ENCODE measurements at regions not wholly inside any gene's neighbourhood (a gene's known extent, or its start where the extent isn't known, plus 50 kb on each side); places are given as distances from the start of the nearest gene placed in this dataset.

DNA sequence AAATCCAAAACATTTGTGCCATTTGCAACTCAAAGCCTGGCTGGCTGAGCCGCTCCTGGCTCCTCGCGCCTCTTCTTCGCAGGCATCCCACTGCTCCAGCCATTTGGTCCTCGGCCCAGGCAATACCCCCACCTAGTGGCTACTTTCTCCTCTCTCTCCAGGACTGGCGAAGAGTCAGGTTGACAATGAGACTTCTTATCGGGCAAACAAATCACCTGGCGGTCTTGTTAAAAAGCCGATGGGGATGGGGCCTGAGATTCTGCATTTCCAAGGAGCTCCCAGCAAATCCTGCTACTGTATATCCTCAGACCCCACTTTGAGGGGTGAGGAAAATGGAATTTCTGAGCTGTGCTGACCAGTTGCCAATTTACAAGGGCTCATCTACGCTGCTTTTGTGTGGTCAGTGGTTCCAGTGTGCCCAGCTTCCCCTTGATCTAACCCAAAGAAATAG is 89.0 kb downstream of the ISX start:
- TF ChIP-seq ZNF384 (IDR thresholded peaks at IDR 0.05; ENCODE audit: borderline replicate concordance, low read depth, low read length) (no peak), POLR2A (IDR thresholded peaks at IDR 0.05; ENCODE audit: low read depth, low read length) (no peak), ZZZ3 (IDR thresholded peaks at IDR 0.05; ENCODE audit: control insufficient read depth, insufficient read length, low read depth) (no peak), CTCF (IDR thresholded peaks at IDR 0.05 in 2 of 3, conservative IDR thresholded peaks at IDR 0.05 in 1 of 3; ENCODE audit: control insufficient read depth in 2 of 3, extremely low read depth in 1 of 3, insufficient read depth in 1 of 3, low read depth in 3 of 3, low read length in 3 of 3) (peak; percentile 81 to 88 (median 86)), NFYB (IDR thresholded peaks at IDR 0.05; ENCODE audit: insufficient read depth, low read depth, low read length) (no peak), CHD2 (IDR thresholded peaks at IDR 0.05; ENCODE audit: borderline replicate concordance, low read depth, low read length) (no peak), CBFB (IDR thresholded peaks at IDR 0.05; ENCODE audit: low read depth) (no peak), BRCA1 (IDR thresholded peaks at IDR 0.05; ENCODE audit: low read depth, low read length) (no peak), FOS (IDR thresholded peaks at IDR 0.05; ENCODE audit: borderline replicate concordance, extremely low read depth, insufficient read length) (no peak), SPI1 (IDR thresholded peaks at IDR 0.05; ENCODE audit: borderline replicate concordance, insufficient read depth, low read depth, low read length) (no peak)
- TF ChIP-seq, protein P1, sequence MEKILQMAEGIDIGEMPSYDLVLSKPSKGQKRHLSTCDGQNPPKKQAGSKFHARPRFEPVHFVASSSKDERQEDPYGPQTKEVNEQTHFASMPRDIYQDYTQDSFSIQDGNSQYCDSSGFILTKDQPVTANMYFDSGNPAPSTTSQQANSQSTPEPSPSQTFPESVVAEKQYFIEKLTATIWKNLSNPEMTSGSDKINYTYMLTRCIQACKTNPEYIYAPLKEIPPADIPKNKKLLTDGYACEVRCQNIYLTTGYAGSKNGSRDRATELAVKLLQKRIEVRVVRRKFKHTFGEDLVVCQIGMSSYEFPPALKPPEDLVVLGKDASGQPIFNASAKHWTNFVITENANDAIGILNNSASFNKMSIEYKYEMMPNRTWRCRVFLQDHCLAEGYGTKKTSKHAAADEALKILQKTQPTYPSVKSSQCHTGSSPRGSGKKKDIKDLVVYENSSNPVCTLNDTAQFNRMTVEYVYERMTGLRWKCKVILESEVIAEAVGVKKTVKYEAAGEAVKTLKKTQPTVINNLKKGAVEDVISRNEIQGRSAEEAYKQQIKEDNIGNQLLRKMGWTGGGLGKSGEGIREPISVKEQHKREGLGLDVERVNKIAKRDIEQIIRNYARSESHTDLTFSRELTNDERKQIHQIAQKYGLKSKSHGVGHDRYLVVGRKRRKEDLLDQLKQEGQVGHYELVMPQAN (conservative IDR thresholded peaks at IDR 0.05) = no peak
- TF ChIP-seq, protein P2, sequence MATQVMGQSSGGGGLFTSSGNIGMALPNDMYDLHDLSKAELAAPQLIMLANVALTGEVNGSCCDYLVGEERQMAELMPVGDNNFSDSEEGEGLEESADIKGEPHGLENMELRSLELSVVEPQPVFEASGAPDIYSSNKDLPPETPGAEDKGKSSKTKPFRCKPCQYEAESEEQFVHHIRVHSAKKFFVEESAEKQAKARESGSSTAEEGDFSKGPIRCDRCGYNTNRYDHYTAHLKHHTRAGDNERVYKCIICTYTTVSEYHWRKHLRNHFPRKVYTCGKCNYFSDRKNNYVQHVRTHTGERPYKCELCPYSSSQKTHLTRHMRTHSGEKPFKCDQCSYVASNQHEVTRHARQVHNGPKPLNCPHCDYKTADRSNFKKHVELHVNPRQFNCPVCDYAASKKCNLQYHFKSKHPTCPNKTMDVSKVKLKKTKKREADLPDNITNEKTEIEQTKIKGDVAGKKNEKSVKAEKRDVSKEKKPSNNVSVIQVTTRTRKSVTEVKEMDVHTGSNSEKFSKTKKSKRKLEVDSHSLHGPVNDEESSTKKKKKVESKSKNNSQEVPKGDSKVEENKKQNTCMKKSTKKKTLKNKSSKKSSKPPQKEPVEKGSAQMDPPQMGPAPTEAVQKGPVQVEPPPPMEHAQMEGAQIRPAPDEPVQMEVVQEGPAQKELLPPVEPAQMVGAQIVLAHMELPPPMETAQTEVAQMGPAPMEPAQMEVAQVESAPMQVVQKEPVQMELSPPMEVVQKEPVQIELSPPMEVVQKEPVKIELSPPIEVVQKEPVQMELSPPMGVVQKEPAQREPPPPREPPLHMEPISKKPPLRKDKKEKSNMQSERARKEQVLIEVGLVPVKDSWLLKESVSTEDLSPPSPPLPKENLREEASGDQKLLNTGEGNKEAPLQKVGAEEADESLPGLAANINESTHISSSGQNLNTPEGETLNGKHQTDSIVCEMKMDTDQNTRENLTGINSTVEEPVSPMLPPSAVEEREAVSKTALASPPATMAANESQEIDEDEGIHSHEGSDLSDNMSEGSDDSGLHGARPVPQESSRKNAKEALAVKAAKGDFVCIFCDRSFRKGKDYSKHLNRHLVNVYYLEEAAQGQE (IDR thresholded peaks at IDR 0.05; ENCODE audit: low read depth, low read length) = no peak
